ENCODE measurements at regions not wholly inside any gene's neighbourhood (a gene's known extent, or its start where the extent isn't known, plus 50 kb on each side); places are given as distances from the start of the nearest gene placed in this dataset.

GRCh38 chr7:68963552-68963951 lies 634.7 kb upstream of the AUTS2 start:
- POLR2A ChIA-PET (ENCODE audit: unreplicated experiment), result no interaction called here
- no peak overlapping the region for H2BK20ac ChIP-seq (ENCODE audit: low read depth, low read length)
- H3K27ac ChIP-seq (ENCODE audit: insufficient read depth, low read length), result no peak overlapping the region
- no peak overlapping the region for H3K23ac ChIP-seq (ENCODE audit: low read depth, low read length)
- no peak overlapping the region for H2BK15ac ChIP-seq (ENCODE audit: low read depth, low read length)
- H3K36me3 ChIP-seq (ENCODE audit: control insufficient read depth, insufficient read depth, low read length), result no peaks in the 10 kb centered on the region
- no peak overlapping the region for H2BK120ac ChIP-seq (ENCODE audit: low read depth, low read length)
- WGBS, 2 experiments (ENCODE audit: extremely low coverage in 2 of 2, insufficient read length in 1 of 2), result no CpG with 5 or more reads among the region's 4 CpGs
- H3K14ac ChIP-seq (replicated peaks; ENCODE audit: low read depth, low read length), result no peak overlapping the region
- no peak overlapping the region for H3K56ac ChIP-seq (ENCODE audit: extremely low read depth, insufficient read depth, low read length)
- H3K18ac ChIP-seq (ENCODE audit: low read depth, low read length), result no peak overlapping the region
- no peak overlapping the region for H2AK5ac ChIP-seq (ENCODE audit: low read depth, low read length)
- no peak overlapping the region for H2BK5ac ChIP-seq (ENCODE audit: low read depth, low read length, poor library complexity, severe bottlenecking)
- H3K9ac ChIP-seq (ENCODE audit: low read depth, low read length), result no peak overlapping the region
- dilution Hi-C loops (cut with HindIII; ENCODE audit: low sequenced_read_pairs, unreplicated experiment), result no loop called here
- no peak overlapping the region for H2AFZ ChIP-seq (replicated peaks; ENCODE audit: low read length, poor library complexity)
- no peak overlapping the region for H3K4ac ChIP-seq (ENCODE audit: low read depth, low read length)
- H4K5ac ChIP-seq (ENCODE audit: low read depth, low read length), result no peak overlapping the region
- H3K9me1 ChIP-seq (ENCODE audit: insufficient read depth, low read length), result no peaks in the 10 kb centered on the region
- H3K4me1 ChIP-seq (ENCODE audit: control insufficient read depth, insufficient read depth, low read length), result no peaks in the 10 kb centered on the region
- intact Hi-C loops (cut with micrococcal nuclease), result no loop called here
- TF ChIP-seq, protein P1, sequence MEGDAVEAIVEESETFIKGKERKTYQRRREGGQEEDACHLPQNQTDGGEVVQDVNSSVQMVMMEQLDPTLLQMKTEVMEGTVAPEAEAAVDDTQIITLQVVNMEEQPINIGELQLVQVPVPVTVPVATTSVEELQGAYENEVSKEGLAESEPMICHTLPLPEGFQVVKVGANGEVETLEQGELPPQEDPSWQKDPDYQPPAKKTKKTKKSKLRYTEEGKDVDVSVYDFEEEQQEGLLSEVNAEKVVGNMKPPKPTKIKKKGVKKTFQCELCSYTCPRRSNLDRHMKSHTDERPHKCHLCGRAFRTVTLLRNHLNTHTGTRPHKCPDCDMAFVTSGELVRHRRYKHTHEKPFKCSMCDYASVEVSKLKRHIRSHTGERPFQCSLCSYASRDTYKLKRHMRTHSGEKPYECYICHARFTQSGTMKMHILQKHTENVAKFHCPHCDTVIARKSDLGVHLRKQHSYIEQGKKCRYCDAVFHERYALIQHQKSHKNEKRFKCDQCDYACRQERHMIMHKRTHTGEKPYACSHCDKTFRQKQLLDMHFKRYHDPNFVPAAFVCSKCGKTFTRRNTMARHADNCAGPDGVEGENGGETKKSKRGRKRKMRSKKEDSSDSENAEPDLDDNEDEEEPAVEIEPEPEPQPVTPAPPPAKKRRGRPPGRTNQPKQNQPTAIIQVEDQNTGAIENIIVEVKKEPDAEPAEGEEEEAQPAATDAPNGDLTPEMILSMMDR (conservative IDR thresholded peaks at IDR 0.05; ENCODE audit: low read depth, low read length), result no peak
- TF ChIP-seq MAZ (IDR thresholded peaks at IDR 0.05; ENCODE audit: borderline replicate concordance, low read depth, low read length), result no peak
- H3K27me3 ChIP-seq (ENCODE audit: control insufficient read depth, insufficient read depth, low read length), result no peaks in the 10 kb centered on the region
- CTCF ChIA-PET, result no interaction called here
- H4K91ac ChIP-seq (ENCODE audit: insufficient read depth, low read depth, low read length), result no peak overlapping the region
- H3K4me2 ChIP-seq (ENCODE audit: low read depth, low read length), result no peak overlapping the region
- BruUV-seq (replicated peaks), result no TSS peak
- in situ Hi-C loops (cut with MboI; ENCODE audit: low sequenced_read_pairs), result no loop called here
- no peaks in the 10 kb centered on the region for H3K79me1 ChIP-seq (ENCODE audit: low read depth in 1 of 2, low read length in 2 of 2)
- H3K4me3 ChIP-seq (ENCODE audit: insufficient read depth, low read depth, low read length), result no peak overlapping the region
- peaks cover 13% of the 10 kb centered on the region for H3K9me3 ChIP-seq (ENCODE audit: control insufficient read depth, insufficient read depth, low read length)
- H2AK9ac ChIP-seq (replicated peaks; ENCODE audit: low read depth, low read length, poor library complexity), result no peak overlapping the region
- DNase-seq (peak; percentile 10), ATAC-seq (ENCODE audit: low read depth) (no peak)
- H4K20me1 ChIP-seq (ENCODE audit: insufficient read depth, low read length), result no peaks in the 10 kb centered on the region
- H4K8ac ChIP-seq (ENCODE audit: low read depth in 2 of 2, low read length in 2 of 2), result no peak overlapping the region

Measured in IMR-90 (cell line).